NCI-H748 (cell line): ENCODE measurements at regions not wholly inside any gene's neighbourhood (a gene's known extent, or its start where the extent isn't known, plus 50 kb on each side); places are given as distances from the start of the nearest gene placed in this dataset.
"Not testable (repeated sequence)": the region's sequence is repeated elsewhere in the genome, so short reads cannot be mapped to it uniquely, and the experiment has no call there.

Experiments
- DNase-seq: peaks from one replicate; lab custom pipeline; 2025; ENCODE audit not compliant: unreplicated experiment; lab: John Stamatoyannopoulos, UW

GRCh38 chr5:115751176-115751575 lies 65.3 kb downstream of the CDO1 start:
- no peak for DNase-seq

DNA sequence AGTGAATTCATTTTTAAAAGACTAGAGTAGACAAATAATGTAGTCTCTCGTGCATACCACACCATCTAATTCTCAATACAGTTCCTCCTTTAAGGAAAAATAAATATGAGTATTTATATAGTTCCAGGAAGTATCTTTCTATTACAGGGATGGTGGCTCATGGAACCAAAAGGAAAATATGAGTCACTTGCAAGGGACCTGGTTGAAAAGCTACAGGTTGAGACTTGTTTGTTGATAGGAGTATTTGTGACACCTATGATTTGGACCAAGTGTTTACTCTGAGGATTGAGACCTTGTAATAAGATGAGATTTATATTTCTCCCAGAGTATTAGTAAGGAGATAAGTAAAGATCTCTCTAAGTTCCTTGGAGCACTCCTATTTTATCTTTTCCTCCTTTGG lies 67.4 kb downstream of the CDO1 start:
- DNase-seq: no peak

GRCh38 chr5:115739245-115739644 lies 77.2 kb downstream of the CDO1 start:
- not testable (repeated sequence) for DNase-seq

GRCh38 chr5:115738830-115739229 lies 77.6 kb downstream of the CDO1 start:
- DNase-seq: peak; percentile 72

GRCh38 chr5:115737452-115737851 lies 79.0 kb downstream of the CDO1 start:
- DNase-seq: no peak

DNA sequence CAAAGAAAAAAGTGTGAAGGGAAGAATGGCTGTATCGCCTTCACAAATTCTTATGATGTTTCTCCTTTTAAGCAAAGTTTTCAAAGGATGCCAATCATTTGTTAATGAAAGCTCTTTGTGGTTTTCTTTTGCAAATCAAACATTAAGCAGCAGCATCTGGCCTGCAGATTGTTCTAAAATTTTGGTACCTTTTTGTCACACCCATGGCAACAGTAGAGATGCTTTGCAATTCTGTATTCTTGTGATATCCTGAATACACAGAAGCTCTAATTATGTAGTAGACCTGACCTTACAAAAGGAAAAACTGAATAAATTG lies 79.8 kb downstream of the CDO1 start:
- DNase-seq: no peak

DNA sequence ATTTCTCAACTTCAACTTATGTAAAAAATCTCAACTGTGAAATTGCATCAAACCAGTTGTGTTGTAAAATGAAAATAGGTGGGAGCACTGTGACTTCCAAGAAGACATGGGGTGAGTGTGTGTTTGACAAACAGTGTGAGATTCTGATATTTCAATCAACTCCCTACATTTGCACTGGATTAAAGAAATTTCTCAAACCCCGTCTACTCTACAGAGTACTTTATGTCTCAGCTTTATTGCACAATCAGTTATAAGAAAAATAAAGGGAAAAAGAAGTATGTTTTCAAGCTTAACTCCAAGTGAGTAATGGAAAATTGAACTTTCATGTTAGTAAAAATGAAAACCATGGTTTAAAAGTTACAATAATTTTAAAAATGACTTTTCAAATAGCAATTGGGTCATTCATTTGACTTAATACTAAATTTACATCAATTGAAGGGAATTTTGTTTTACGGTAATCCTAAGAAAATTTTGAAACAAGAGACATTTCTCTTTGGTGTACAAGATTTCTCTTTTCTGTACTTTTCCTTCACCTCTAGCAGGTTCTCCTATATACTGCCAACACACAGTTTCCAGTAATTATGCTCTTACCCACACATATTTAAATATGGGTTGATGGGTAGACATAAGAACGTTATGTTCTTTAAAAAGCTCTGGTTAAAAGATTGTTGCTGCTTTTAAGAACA lies 80.3 kb downstream of the CDO1 start:
- DNase-seq: no peak

GRCh38 chr5:115735108-115735998 lies 81.1 kb downstream of the CDO1 start:
- DNase-seq: no peak

- DNase-seq: no peak
Observed at GRCh38 chr5:115733607-115734006, 82.9 kb downstream of the CDO1 start.

GRCh38 chr5:115732026-115732425 lies 84.4 kb downstream of the CDO1 start:
- no peak for DNase-seq

DNA sequence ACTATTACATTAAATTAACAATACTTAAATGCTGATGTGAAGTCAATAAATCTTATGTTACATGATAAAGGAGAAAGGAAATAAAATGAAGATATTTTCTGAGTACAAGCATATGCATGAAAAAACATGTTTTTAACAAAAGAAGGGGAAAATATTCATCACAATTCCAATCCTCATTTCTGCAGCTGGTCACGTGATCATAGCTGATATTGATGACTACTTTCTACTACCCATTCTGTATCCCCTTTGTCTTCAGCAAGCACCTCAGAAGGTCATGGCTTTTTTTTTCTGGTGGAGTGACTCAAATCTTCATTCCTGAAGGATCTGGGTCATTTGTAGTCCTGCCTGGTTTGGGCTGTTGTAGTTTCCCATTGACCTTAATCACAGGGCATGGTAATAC lies 90.9 kb downstream of the CDO1 start:
- no peak for DNase-seq

GRCh38 chr5:115723220-115723619 lies 93.2 kb downstream of the CDO1 start:
- DNase-seq: no peak

DNA sequence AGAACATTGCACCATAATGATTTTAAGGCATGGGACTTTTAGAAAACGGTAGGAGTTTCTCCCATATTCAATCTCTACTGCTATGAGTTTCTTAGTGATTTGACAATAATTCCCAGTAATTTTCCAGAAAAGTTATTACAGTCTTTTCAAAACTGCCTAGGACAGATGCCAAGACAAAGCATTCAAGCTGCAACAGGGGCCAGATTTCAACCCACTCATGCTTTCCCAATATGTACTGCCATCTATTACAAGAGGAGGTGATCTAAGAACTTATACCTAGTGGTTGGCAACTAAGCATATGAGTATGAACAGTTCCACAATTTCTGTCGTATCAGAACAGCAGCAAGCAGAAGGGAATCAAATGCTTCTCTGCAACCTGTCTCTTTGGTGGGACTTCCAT lies 95.1 kb upstream of the TMED7 start:
- DNase-seq: no peak

- no peak for DNase-seq
Observed at GRCh38 chr5:115718927-115719326, 93.1 kb upstream of the TMED7 start.

DNA sequence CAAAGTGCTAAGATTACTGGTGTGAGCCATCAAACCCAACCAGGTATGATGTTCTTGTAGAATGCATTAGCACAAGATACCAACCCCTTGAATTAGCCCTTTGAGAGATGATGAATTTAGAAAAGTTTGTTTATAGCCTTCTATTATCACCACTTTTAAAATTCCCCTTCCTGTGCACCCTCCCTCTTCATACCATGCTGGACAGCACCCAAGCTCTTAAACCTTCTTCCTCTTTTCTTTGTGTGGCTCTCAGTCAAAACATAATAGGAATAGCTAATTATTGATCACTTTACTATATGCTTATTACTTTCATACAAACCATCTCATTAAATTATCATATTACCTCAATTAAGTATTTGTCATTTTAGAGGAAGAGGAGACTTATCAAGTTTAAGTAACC lies 87.6 kb upstream of the TMED7 start:
- DNase-seq: no peak

- DNase-seq: no peak
Observed at GRCh38 chr5:115709585-115709984, 83.7 kb upstream of the TMED7 start.

DNA sequence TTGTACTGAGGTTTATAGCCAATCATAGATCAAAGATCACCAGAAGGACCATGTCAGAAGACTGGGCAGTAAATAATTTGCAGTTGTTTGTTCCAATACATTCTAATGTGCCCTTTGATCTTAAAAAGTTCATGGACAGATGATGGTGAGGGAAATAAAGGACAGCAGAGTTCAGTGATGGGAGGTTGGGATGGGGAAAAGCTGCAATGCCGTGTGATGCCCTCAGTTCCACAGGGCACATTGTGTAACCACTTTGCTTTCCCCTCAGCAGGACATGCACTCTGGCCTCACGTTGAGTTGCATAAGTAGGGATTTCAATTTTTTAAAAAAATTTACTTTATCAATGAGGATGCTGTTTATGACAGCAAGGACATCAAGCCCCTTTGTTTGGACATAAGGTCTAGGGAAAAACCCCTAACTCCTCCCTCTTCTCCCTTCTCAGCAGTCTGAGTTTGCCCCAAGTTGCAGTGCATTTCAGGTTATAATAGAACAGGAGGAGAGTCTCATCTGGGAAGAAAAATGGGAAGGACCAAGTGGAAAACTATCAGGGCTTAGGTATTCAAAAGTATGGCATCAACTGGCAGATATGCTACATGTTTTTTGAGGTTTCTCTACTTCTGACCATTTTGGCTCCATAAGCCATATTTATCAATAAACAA lies 83.1 kb upstream of the TMED7 start:
- no peak for DNase-seq

DNA sequence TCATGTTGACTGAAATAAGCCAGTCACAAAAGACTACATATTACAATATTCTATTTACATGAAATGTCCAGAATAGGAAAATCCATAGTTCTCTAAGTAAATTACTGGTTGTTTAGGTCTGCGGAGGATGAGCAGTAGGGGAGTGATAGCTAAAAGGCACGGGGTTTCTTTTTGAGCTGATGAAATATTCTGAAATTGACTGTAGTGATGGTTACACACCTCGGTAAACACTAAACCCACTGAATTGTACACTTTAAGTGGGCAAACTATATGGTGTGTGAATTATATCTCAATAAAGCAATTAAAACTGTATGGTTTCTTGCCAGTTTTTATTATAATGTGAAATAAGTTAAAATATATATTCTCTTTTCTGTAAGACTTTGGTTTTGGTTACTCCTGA lies 77.7 kb upstream of the TMED7 start:
- DNase-seq: no peak

DNA sequence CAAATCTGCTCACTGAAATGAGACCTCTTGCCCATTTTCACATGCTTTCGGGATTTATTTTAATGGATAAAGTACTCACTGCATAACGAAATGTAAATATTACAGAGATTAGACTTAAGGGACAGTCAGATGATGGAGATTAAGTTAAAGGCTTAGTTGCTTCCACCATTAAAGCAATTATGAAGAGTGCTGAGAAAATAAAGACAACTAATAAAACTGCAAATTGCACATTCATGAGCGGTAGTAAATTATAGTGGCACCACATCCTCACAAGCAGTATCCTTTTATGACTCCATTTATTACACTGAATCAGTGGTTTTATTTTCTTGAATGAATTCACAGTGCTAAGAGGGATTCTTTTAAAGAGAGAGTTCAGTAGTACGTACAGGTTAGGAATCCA lies 76.2 kb upstream of the TMED7 start:
- DNase-seq: peak; percentile 71

DNA sequence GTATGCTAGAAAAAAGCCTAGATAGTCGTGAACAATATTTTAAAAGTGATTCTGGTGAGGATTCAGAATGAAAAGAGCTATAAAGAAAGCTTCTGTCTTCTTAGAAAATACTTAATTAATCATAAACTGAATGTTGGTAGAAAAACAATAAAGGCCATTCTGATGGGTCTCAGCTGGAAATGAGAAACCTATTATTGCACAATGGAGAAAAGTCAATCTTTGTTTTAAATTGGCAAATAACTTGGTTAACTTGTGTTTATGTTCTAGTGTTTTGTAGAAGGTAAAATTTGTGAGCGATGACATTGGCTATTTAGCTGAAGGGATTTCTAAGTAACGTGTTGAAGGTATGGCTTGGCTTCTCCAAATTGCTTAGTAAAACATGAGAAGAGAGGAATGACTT lies 74.1 kb upstream of the TMED7 start:
- no peak for DNase-seq

DNA sequence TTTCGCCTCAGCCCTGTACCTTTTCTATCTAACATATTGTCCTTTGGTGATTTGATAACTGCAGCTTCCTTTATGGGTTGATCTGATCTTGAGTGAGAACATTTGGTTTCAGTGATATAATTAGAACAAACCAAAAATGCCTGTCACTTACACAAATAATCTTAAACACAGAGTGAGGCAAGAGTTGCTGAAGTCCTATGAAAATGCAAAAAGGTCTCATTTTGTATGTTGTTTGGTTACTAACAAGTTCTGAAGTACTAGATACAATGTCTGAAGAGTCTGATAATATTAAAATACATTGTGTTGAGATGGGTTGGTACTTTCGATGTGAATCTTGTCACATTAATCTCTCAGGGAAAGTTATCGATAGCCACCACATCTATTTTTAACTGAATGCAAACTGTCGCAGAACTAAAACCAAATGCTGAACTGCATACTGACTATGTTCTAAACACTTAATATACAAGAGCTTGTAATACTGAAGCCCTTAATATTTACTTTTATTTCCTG lies 70.4 kb upstream of the TMED7 start:
- DNase-seq: no peak

DNA sequence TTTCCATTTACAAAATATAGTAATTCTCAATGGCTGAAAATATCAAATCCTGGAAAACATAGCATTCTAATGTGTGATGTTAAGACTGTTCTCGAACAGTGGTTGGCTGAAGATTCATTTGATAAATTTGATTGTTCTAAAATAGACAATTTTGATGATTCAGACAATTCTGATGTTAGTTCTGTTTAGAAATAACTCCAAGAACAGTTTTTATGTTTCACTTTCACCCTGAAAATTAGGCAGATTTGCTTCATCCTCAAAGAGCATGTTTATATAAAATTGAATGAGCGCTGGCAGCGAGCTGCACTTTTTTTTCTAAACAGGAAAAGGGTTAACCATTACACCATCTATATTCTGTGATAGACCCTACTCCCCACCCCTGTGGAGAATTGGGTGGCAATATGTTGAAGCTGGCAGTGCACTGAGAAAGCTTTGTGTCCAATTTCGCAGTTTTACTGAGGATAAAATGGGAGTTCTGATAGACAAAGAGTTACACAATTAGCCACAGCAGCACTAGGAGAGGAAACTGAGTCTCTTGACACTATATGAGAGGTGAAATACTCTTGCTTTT lies 69.6 kb upstream of the TMED7 start:
- no peak for DNase-seq
